Mucosa of descending colon (tissue), 3 donors: ENCODE measurements at regions not wholly inside any gene's neighbourhood (a gene's known extent, or its start where the extent isn't known, plus 50 kb on each side); places are given as distances from the start of the nearest gene placed in this dataset.

ENCODE experiments used
- ATAC-seq: fragments of 200-7000 bp; cut with Tn5 transposase; one replicate; pipeline ENCODE4 v1.9.1; 2020; ENCODE audit warnings: mild to moderate bottlenecking, moderate library complexity
- DNase-seq, 3 donors: peaks; one replicate each; pipeline ENCODE4 v3.0.0-alpha.2; 2020
- H3K36me3 ChIP-seq: fragments of 200-600 bp; one replicate; pipeline ENCODE4 v1.8.0; 2021; ENCODE audit warnings: low read depth, mild to moderate bottlenecking
- H3K4me1 ChIP-seq: fragments of 200-600 bp; one replicate; pipeline ENCODE4 v1.8.0; 2021; ENCODE audit warnings: low read depth, mild to moderate bottlenecking
- H3K4me3 ChIP-seq: fragments of 200-600 bp; one replicate; pipeline ENCODE4 v1.8.0; 2021; ENCODE audit warnings: mild to moderate bottlenecking
- H3K9me3 ChIP-seq: fragments of 200-600 bp; one replicate; pipeline ENCODE4 v1.8.0; 2021; ENCODE audit warnings: mild to moderate bottlenecking
- CTCF ChIP-seq: fragments of 200-600 bp; IDR thresholded peaks from one replicate; pipeline ENCODE4 v1.8.0; 2022; ENCODE audit warnings: antibody characterized with exemption, mild to moderate bottlenecking
- intact Hi-C, 2 donors: fragments of 100-400 bp; cut with DNase I in 1 of 2; cut with micrococcal nuclease in 1 of 2; formaldehyde crosslinking; loops; one replicate each; pipeline versions ENCODE4 v1.11.0 to v1.11.1; 2022; cut with DNase I, micrococcal nuclease
- donor health status: DM: no; HTN: no; CAD: no; lungs with moderate emphysema.
- donor health status: DM: no; HTN: no; CAD: no.
- donor health status: DM: no; HTN: yes; CAD: no.

GRCh38 chr11:35082321-35083180 lies 56.4 kb upstream of the CD44 start:
- H3K4me3 ChIP-seq, result no peak overlapping the region
- peaks cover 3% of the 10 kb centered on the region for H3K4me1 ChIP-seq
- no peaks in the 10 kb centered on the region for H3K9me3 ChIP-seq
- no peaks in the 10 kb centered on the region for H3K36me3 ChIP-seq
- intact Hi-C loops, result no loop called here
- no peak for TF ChIP-seq CTCF
- peak; percentile 84 for ATAC-seq
- DNase-seq, result peak; percentile 66 to 86 (median 68)

DNA sequence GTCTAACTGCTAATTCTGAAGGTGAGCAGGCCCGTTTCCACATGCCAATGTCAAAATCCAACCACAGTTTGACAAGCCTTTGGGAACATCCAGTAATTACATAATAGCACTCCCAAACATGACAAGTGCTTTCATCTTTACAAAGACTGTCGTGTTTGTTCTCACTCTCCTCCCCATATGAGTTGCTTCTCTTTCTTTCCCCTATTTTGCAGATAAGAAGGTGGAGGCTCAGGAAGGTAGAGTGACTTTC lies 55.9 kb upstream of the CD44 start:
- Histone ChIP-seq H3K9me3 (no peaks in the 10 kb centered on the region), H3K4me3 (no peak overlapping the region), H3K4me1 (peaks cover 6% of the 10 kb centered on the region), H3K36me3 (no peaks in the 10 kb centered on the region)
- intact Hi-C loops, result no loop called here
- no peak for ATAC-seq
- no peak for TF ChIP-seq CTCF
- DNase-seq, result no peak

DNA sequence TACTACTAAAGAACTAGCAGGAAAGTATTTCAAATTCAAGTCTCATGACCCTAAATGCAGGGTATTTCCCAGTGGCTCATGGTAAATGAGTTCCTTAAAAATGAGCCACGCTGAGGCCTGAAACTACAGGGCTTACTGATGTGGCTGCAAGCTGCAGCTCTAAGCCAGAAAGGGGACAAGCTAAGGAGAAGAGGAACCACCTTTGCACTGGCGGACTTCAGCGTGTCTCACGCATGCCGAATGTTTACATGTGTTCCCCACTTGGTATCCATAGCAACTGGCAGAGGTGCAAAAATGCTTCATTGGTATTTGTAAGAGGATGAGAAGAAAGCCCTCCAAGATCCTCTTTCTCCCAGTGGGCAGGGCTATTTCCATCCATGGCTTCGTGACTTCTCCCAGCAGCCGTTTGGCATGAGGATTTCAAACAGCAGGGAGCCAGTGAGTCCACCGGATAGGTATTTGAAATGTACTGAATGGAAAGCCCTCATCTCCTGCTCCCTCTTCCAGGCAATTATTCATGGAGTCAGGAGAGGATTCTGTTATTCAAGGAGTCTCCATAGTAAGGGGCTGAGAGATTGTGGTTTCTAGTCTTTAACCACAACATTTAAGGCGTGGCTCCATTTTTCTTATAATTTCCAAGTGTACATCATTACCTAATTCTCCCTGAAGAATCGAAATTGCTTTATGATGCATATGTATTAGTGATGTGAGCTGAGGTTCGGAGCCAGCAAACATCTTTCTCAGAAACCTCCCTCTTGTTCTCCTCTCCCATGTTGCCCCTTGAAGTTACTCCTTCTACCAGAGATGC lies 55.3 kb upstream of the CD44 start:
- H3K4me1 ChIP-seq, result peaks cover 6% of the 10 kb centered on the region
- intact Hi-C loops, result no loop called here
- ATAC-seq, result peak; percentile 73
- H3K9me3 ChIP-seq, result no peaks in the 10 kb centered on the region
- DNase-seq, result peak; percentile 30 to 74 (median 52)
- no peak for TF ChIP-seq CTCF
- no peak overlapping the region for H3K4me3 ChIP-seq
- H3K36me3 ChIP-seq, result no peaks in the 10 kb centered on the region

GRCh38 chr11:35084817-35085440 lies 54.0 kb upstream of the CD44 start:
- intact Hi-C loops, result no loop called here
- DNase-seq (no peak), ATAC-seq (no peak)
- TF ChIP-seq CTCF, result no peak
- H3K9me3 ChIP-seq, result no peaks in the 10 kb centered on the region
- H3K4me1 ChIP-seq, result peaks cover 6% of the 10 kb centered on the region
- H3K36me3 ChIP-seq, result no peaks in the 10 kb centered on the region
- no peak overlapping the region for H3K4me3 ChIP-seq

GRCh38 chr11:35085531-35086165 lies 53.3 kb upstream of the CD44 start:
- Histone ChIP-seq H3K4me1 (peaks cover 6% of the 10 kb centered on the region), H3K36me3 (no peaks in the 10 kb centered on the region), H3K9me3 (no peaks in the 10 kb centered on the region), H3K4me3 (no peak overlapping the region)
- TF ChIP-seq CTCF, result no peak
- DNase-seq, result no peak
- no peak for ATAC-seq
- intact Hi-C loops, result no loop called here
